SU-DHL-6 (cell line): ENCODE measurements at regions not wholly inside any gene's neighbourhood (a gene's known extent, or its start where the extent isn't known, plus 50 kb on each side); places are given as distances from the start of the nearest gene placed in this dataset.

Experiments used
- H2AFZ ChIP-seq: fragments of 200-600 bp; sonication (generic); 2 replicates; pipeline ENCODE4 v1.6.1; 2014; ENCODE audit warnings: low read depth, mild to moderate bottlenecking, moderate library complexity, mixed read lengths, antibody characterized with exemption, low read length; ENCODE audit not compliant: severe bottlenecking
- H3F3A ChIP-seq: fragments of 200-600 bp; shearing (Covaris generic); 2 replicates; pipeline ENCODE4 v1.6.0; 2016; ENCODE audit warnings: antibody characterized with exemption, mild to moderate bottlenecking; ENCODE audit not compliant: insufficient read depth
- H3K27ac ChIP-seq: fragments of 200-600 bp; sonication (generic); 2 replicates; pipeline ENCODE4 v1.5.1; 2016; ENCODE audit warnings: low read depth, mild to moderate bottlenecking, low read length, moderate library complexity, mixed read lengths
- H3K27me3 ChIP-seq: fragments of 200-600 bp; sonication (generic), shearing (Covaris generic); 2 replicates; pipeline ENCODE4 v1.6.0; 2014; ENCODE audit warnings: mild to moderate bottlenecking, low read length
- H3K36me3 ChIP-seq: fragments of 200-600 bp; sonication (generic); 2 replicates; pipeline ENCODE4 v1.6.1; 2014; ENCODE audit warnings: mild to moderate bottlenecking, low read length, mixed read lengths
- H3K4me2 ChIP-seq: fragments of 300-600, 200-600 bp; shearing (Covaris generic), sonication (generic); 2 replicates; pipeline ENCODE4 v1.6.0; 2014; ENCODE audit warnings: low read length, low read depth, mild to moderate bottlenecking; ENCODE audit not compliant: poor library complexity, severe bottlenecking
- H3K4me3 ChIP-seq: fragments of 200-600 bp; sonication (generic); 2 replicates; pipeline ENCODE4 v1.5.1; 2014; ENCODE audit warnings: antibody characterized with exemption, low read length, mild to moderate bottlenecking, mixed read lengths; ENCODE audit not compliant: insufficient read depth, poor library complexity, severe bottlenecking
- H3K79me2 ChIP-seq: fragments of 200-600 bp; sonication (generic); 2 replicates; pipeline ENCODE4 v1.6.1; 2014; ENCODE audit warnings: mild to moderate bottlenecking, low read length, moderate library complexity; ENCODE audit not compliant: insufficient read depth
- H3K9ac ChIP-seq: fragments of 200-600 bp; sonication (generic); 2 replicates; pipeline ENCODE4 v1.7.0; 2014; ENCODE audit warnings: mild to moderate bottlenecking, low read length
- H3K9me2 ChIP-seq: fragments of 200-600 bp; sonication (generic); replicated peaks from 2 replicates; pipeline ENCODE4 v1.6.1; 2014; ENCODE audit warnings: low read length; ENCODE audit not compliant: insufficient read depth
- H3K9me3 ChIP-seq: fragments of 200-600 bp; sonication (generic); 2 replicates; pipeline ENCODE4 v1.6.1; 2014; ENCODE audit warnings: low read length, mixed read lengths; ENCODE audit not compliant: insufficient read depth
- H4K20me1 ChIP-seq: fragments of 200-600 bp; sonication (generic); 2 replicates; pipeline ENCODE4 v1.6.1; 2014; ENCODE audit warnings: low read depth, mild to moderate bottlenecking, antibody characterized with exemption, low read length, moderate library complexity, mixed read lengths
- CTCF ChIP-seq: fragments of 200-600 bp; sonication (generic); IDR thresholded peaks from one replicate; pipeline ENCODE4 v1.5.1; 2017; ENCODE audit warnings: antibody characterized with exemption, mild to moderate bottlenecking, low read length, moderate library complexity; ENCODE audit not compliant: insufficient read depth, poor library complexity, severe bottlenecking
- EZH2phosphoT487 ChIP-seq: fragments of 200-600 bp; sonication (generic), shearing (Covaris generic); conservative IDR thresholded peaks from 2 replicates; pipeline ENCODE4 v1.6.1; 2018; ENCODE audit warnings: mild to moderate bottlenecking, antibody characterized with exemption, low read length, moderate library complexity, mixed read lengths

GRCh38 chr2:147255812-147256211, 589.0 kb upstream of the ACVR2A start:
- H3K4me2 ChIP-seq = no peak overlapping the region
- no peak for TF ChIP-seq CTCF
- TF ChIP-seq EZH2phosphoT487 = no peak
- no peak overlapping the region for H3K9ac ChIP-seq
- no peaks in the 10 kb centered on the region for H3K79me2 ChIP-seq
- no peaks in the 10 kb centered on the region for H3F3A ChIP-seq
- no peaks in the 10 kb centered on the region for H3K36me3 ChIP-seq
- no peaks in the 10 kb centered on the region for H3K9me3 ChIP-seq
- no peaks in the 10 kb centered on the region for H3K27me3 ChIP-seq
- no peaks in the 10 kb centered on the region for H4K20me1 ChIP-seq
- no peak overlapping the region for H2AFZ ChIP-seq
- H3K4me3 ChIP-seq = no peak overlapping the region
- no peak overlapping the region for H3K27ac ChIP-seq
- no peaks in the 10 kb centered on the region for H3K9me2 ChIP-seq

- Histone ChIP-seq H3K9me3 (no peaks in the 10 kb centered on the region), H3K27me3 (no peaks in the 10 kb centered on the region), H3K27ac (no peak overlapping the region), H3K9me2 (no peaks in the 10 kb centered on the region), H3K36me3 (no peaks in the 10 kb centered on the region), H3F3A (no peaks in the 10 kb centered on the region), H3K9ac (no peak overlapping the region), H2AFZ (no peak overlapping the region), H3K79me2 (no peaks in the 10 kb centered on the region), H3K4me2 (no peak overlapping the region), H3K4me3 (no peak overlapping the region), H4K20me1 (no peaks in the 10 kb centered on the region)
- TF ChIP-seq CTCF (no peak), EZH2phosphoT487 (no peak)
These were observed 594.0 kb upstream of the ACVR2A start for GRCh38 chr2:147250652-147251356.

GRCh38 chr2:147247749-147248148, 597.1 kb upstream of the ACVR2A start:
- Histone ChIP-seq H3F3A (no peaks in the 10 kb centered on the region), H3K9me3 (no peaks in the 10 kb centered on the region), H2AFZ (no peak overlapping the region), H3K9me2 (no peaks in the 10 kb centered on the region), H3K9ac (no peak overlapping the region), H3K36me3 (no peaks in the 10 kb centered on the region), H3K4me2 (no peak overlapping the region), H3K79me2 (no peaks in the 10 kb centered on the region), H3K4me3 (no peak overlapping the region), H3K27me3 (no peaks in the 10 kb centered on the region), H4K20me1 (no peaks in the 10 kb centered on the region), H3K27ac (no peak overlapping the region)
- TF ChIP-seq EZH2phosphoT487 (no peak), CTCF (no peak)
